DOHH2 (cell line): ENCODE measurements at regions not wholly inside any gene's neighbourhood (a gene's known extent, or its start where the extent isn't known, plus 50 kb on each side); places are given as distances from the start of the nearest gene placed in this dataset.

Experiments
- H3F3A ChIP-seq: fragments of 200-600 bp; sonication (generic), shearing (Covaris generic); 2 replicates; pipeline ENCODE4 v1.6.0; 2016; ENCODE audit warnings: antibody characterized with exemption, mild to moderate bottlenecking; ENCODE audit not compliant: control insufficient read depth, insufficient read depth
- H3K27ac ChIP-seq: fragments of 200-600 bp; sonication (generic); 2 replicates; pipeline ENCODE4 v1.5.1; 2014; ENCODE audit warnings: low read depth, mild to moderate bottlenecking, low read length, moderate library complexity
- H3K27me3 ChIP-seq: fragments of 200-600 bp; sonication (generic); 2 replicates; pipeline ENCODE4 v1.6.1; 2014; ENCODE audit warnings: mild to moderate bottlenecking, low read length, mixed read lengths; ENCODE audit not compliant: control insufficient read depth
- H3K36me3 ChIP-seq: fragments of 200-600 bp; sonication (generic); 2 replicates; pipeline ENCODE4 v1.6.1; 2014; ENCODE audit warnings: mild to moderate bottlenecking, low read length, moderate library complexity, mixed read lengths; ENCODE audit not compliant: control insufficient read depth
- H3K4me1 ChIP-seq: fragments of 200-600 bp; sonication (generic); 2 replicates; pipeline ENCODE4 v1.6.1; 2014; ENCODE audit warnings: mild to moderate bottlenecking, low read length, mixed read lengths; ENCODE audit not compliant: control insufficient read depth
- H3K4me2 ChIP-seq: fragments of 200-600 bp; sonication (generic); 2 replicates; pipeline ENCODE4 v1.6.0; 2014; ENCODE audit warnings: mild to moderate bottlenecking, low read length, moderate library complexity
- H3K4me3 ChIP-seq: fragments of 200-600 bp; sonication (generic); 2 replicates; pipeline ENCODE4 v1.5.1; 2014; ENCODE audit warnings: mild to moderate bottlenecking, low read length, mixed read lengths
- H3K79me2 ChIP-seq: fragments of 200-600 bp; sonication (generic); 2 replicates; pipeline ENCODE4 v1.6.1; 2014; ENCODE audit warnings: mild to moderate bottlenecking, low read length, mixed read lengths; ENCODE audit not compliant: control insufficient read depth
- H3K9me2 ChIP-seq: fragments of 200-600 bp; sonication (generic); replicated peaks from 2 replicates; pipeline ENCODE4 v1.6.1; 2014; ENCODE audit warnings: mild to moderate bottlenecking, low read length, mixed read lengths; ENCODE audit not compliant: control insufficient read depth
- H3K9me3 ChIP-seq: fragments of 200-600 bp; sonication (generic); 2 replicates; pipeline ENCODE4 v1.6.1; 2014; ENCODE audit warnings: antibody characterized with exemption, low read length, mixed read lengths; ENCODE audit not compliant: control insufficient read depth, insufficient read depth
- H4K20me1 ChIP-seq: fragments of 200-600 bp; sonication (generic); 2 replicates; pipeline ENCODE4 v1.6.0; 2014; ENCODE audit warnings: low read depth, mild to moderate bottlenecking, antibody characterized with exemption, low read length, moderate library complexity; ENCODE audit not compliant: control insufficient read depth, insufficient read depth
- EZH2phosphoT487 ChIP-seq: fragments of 200-600 bp; sonication (generic); IDR thresholded peaks from 2 replicates; pipeline ENCODE4 v1.6.1; 2017; ENCODE audit warnings: borderline replicate concordance, mild to moderate bottlenecking, antibody characterized with exemption, low read length, moderate library complexity, mixed read lengths
- TF ChIP-seq, protein P1 (sequence below): fragments of 200-600 bp; sonication (generic); IDR thresholded peaks from one replicate; pipeline ENCODE4 v1.5.1; 2014; ENCODE audit warnings: antibody characterized with exemption, mild to moderate bottlenecking, low read depth, low read length; ENCODE audit not compliant: poor library complexity, severe bottlenecking

DNA sequence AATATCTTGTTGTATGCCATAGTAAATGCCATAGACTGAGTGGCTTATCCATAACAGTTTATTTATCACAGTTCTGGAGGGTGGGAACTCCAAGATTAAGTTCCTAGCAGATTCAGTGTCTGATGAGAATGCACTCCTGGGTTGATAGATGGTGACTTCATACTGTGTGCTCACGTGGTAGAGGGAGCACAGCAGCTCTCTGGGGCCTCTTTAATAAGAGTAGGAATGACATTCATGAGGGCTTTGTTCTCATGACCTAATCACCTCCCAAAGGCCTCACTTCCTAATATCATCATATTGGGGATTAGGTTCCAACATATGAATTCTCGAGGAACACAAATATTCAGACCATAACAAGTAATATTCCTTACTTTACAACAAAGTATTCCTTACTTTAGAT is 98.1 kb upstream of the SH3BP4 start:
- no peaks in the 10 kb centered on the region for H3K79me2 ChIP-seq
- H3K4me3 ChIP-seq: no peak overlapping the region
- TF ChIP-seq, protein P1, sequence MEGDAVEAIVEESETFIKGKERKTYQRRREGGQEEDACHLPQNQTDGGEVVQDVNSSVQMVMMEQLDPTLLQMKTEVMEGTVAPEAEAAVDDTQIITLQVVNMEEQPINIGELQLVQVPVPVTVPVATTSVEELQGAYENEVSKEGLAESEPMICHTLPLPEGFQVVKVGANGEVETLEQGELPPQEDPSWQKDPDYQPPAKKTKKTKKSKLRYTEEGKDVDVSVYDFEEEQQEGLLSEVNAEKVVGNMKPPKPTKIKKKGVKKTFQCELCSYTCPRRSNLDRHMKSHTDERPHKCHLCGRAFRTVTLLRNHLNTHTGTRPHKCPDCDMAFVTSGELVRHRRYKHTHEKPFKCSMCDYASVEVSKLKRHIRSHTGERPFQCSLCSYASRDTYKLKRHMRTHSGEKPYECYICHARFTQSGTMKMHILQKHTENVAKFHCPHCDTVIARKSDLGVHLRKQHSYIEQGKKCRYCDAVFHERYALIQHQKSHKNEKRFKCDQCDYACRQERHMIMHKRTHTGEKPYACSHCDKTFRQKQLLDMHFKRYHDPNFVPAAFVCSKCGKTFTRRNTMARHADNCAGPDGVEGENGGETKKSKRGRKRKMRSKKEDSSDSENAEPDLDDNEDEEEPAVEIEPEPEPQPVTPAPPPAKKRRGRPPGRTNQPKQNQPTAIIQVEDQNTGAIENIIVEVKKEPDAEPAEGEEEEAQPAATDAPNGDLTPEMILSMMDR: no peak
- no peak for TF ChIP-seq EZH2phosphoT487
- no peak overlapping the region for H3K4me2 ChIP-seq
- H3K27me3 ChIP-seq: no peaks in the 10 kb centered on the region
- H3K4me1 ChIP-seq: no peaks in the 10 kb centered on the region
- no peaks in the 10 kb centered on the region for H4K20me1 ChIP-seq
- H3K9me2 ChIP-seq: no peaks in the 10 kb centered on the region
- no peaks in the 10 kb centered on the region for H3K9me3 ChIP-seq
- H3K27ac ChIP-seq: no peak overlapping the region
- no peaks in the 10 kb centered on the region for H3K36me3 ChIP-seq
- no peaks in the 10 kb centered on the region for H3F3A ChIP-seq

DNA sequence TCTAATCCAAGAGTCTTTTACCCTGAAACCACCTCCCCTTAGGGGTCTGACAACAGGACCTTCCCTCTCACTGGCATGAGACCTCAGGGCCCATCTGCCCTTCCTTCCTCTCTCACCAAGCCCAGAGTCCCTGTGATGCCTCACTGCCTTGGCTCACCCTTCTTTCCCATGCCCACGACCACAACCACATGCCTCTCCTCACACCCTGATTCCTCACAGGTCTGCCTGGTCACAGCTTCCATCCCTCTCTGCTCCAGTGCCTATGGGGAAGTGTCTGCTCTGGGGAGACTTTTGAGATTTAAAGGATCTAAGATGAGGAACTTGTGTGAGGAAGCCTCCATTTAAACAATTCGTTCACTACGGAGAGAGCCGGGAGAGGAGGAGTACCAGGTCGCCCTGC is 98.9 kb upstream of the SH3BP4 start:
- no peaks in the 10 kb centered on the region for H3K27me3 ChIP-seq
- H3K4me3 ChIP-seq: no peak overlapping the region

DNA sequence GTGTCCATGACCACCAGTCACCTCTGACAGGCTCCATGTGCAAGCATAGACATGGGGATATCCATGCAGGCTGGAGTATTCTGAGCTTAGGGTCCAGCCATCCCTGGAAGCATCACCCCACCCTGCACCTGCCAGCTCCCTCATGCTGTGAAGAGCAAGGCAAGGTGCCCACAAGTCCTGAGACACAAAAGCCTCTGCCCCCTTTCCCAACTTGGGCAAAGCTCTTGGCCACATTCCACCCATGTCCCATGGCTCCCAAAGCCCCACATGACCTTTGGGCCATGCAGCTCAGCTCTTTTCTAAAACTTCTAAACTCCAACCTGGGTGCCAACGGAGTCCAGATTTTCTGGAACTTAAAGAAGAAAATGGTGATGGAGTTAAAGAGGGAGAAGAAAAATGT is 99.8 kb upstream of the SH3BP4 start:
- Histone ChIP-seq H3K27me3 (no peaks in the 10 kb centered on the region), H3K36me3 (no peaks in the 10 kb centered on the region), H3K4me1 (no peaks in the 10 kb centered on the region), H3K9me2 (no peaks in the 10 kb centered on the region), H3F3A (no peaks in the 10 kb centered on the region), H3K9me3 (no peaks in the 10 kb centered on the region), H3K27ac (no peak overlapping the region), H3K79me2 (no peaks in the 10 kb centered on the region), H3K4me3 (no peak overlapping the region), H4K20me1 (no peaks in the 10 kb centered on the region), H3K4me2 (no peak overlapping the region)
- no peak for TF ChIP-seq EZH2phosphoT487
- TF ChIP-seq, protein P1: no peak

More for the DNA sequence above, 98.9 kb upstream of the SH3BP4 start:
- no peaks in the 10 kb centered on the region for H3K36me3 ChIP-seq
- no peaks in the 10 kb centered on the region for H3K9me2 ChIP-seq
- H3K4me2 ChIP-seq: no peak overlapping the region
- no peaks in the 10 kb centered on the region for H3K79me2 ChIP-seq
- no peaks in the 10 kb centered on the region for H3F3A ChIP-seq
- H3K9me3 ChIP-seq: no peaks in the 10 kb centered on the region
- H3K27ac ChIP-seq: no peak overlapping the region
- no peaks in the 10 kb centered on the region for H4K20me1 ChIP-seq
- no peak for TF ChIP-seq EZH2phosphoT487
- TF ChIP-seq, protein P1: no peak
- no peaks in the 10 kb centered on the region for H3K4me1 ChIP-seq

DNA sequence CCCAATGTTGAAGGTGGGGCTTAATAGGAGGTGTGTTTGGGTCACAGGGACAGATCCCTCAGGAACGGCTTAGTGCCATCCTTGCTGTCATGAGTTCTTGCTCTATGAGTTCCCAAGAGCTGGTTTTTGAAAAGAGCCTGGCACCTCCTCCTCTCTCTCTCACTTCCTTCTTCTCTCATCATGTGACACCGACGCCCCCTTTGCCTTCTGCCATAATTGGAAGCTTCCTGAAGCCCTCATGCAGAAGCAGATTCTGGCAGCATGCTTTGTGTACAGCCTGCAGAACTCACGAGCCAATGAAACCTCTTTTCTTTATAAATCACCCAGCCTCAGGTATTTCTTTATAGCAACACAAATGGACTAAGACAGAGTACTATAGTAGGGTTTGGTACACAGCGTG is 100.4 kb upstream of the SH3BP4 start:
- TF ChIP-seq, protein P1: no peak
- no peaks in the 10 kb centered on the region for H3K79me2 ChIP-seq
- H3K4me3 ChIP-seq: no peak overlapping the region
- H4K20me1 ChIP-seq: no peaks in the 10 kb centered on the region
- no peaks in the 10 kb centered on the region for H3F3A ChIP-seq
- no peaks in the 10 kb centered on the region for H3K9me3 ChIP-seq
- H3K27ac ChIP-seq: no peak overlapping the region
- H3K4me1 ChIP-seq: no peaks in the 10 kb centered on the region
- no peak overlapping the region for H3K4me2 ChIP-seq
- no peaks in the 10 kb centered on the region for H3K36me3 ChIP-seq
- no peaks in the 10 kb centered on the region for H3K9me2 ChIP-seq
- no peaks in the 10 kb centered on the region for H3K27me3 ChIP-seq
